GM21576 (cell line): ENCODE measurements at regions not wholly inside any gene's neighbourhood (a gene's known extent, or its start where the extent isn't known, plus 50 kb on each side); places are given as distances from the start of the nearest gene placed in this dataset.

Source experiments
- ATAC-seq: cut with Tn5 transposase; IDR thresholded peaks from one replicate; pipeline ENCODE4 v1.9.1; 2021; ENCODE audit warnings: mild to moderate bottlenecking, moderate library complexity; ENCODE audit not compliant: unreplicated experiment

- no peak for ATAC-seq
Observed at GRCh38 chr9:78595200-78595945, 298.4 kb downstream of the PSAT1 start.

- no peak for ATAC-seq
Observed at GRCh38 chr9:78596346-78596745, 299.4 kb downstream of the PSAT1 start.

GRCh38 chr9:78598120-78598519 lies 301.2 kb downstream of the PSAT1 start:
- ATAC-seq: no peak

GRCh38 chr9:78599926-78600325 lies 303.0 kb downstream of the PSAT1 start:
- ATAC-seq: no peak

GRCh38 chr9:78601957-78602565 lies 305.1 kb downstream of the PSAT1 start:
- ATAC-seq: no peak

- no peak for ATAC-seq
Observed at GRCh38 chr9:78605041-78606000, 308.4 kb downstream of the PSAT1 start.

- ATAC-seq: no peak
Observed at GRCh38 chr9:78606001-78606379, 309.1 kb downstream of the PSAT1 start.

GRCh38 chr9:78607853-78608252 lies 310.9 kb downstream of the PSAT1 start:
- ATAC-seq: no peak

GRCh38 chr9:78609450-78609849 lies 312.5 kb downstream of the PSAT1 start:
- ATAC-seq: no peak

- ATAC-seq: no peak
Observed at GRCh38 chr9:78612091-78612490, 315.2 kb downstream of the PSAT1 start.

GRCh38 chr9:78613006-78613405 lies 316.1 kb downstream of the PSAT1 start:
- ATAC-seq: no peak

- no peak for ATAC-seq
Observed at GRCh38 chr9:78614892-78615291, 318.0 kb downstream of the PSAT1 start.

- ATAC-seq: no peak
Observed at GRCh38 chr9:78615372-78615771, 318.4 kb downstream of the PSAT1 start.

- ATAC-seq: no peak
Observed at GRCh38 chr9:78618735-78619134, 321.8 kb downstream of the PSAT1 start.

- no peak for ATAC-seq
Observed at GRCh38 chr9:78620303-78620702, 323.4 kb downstream of the PSAT1 start.

GRCh38 chr9:78620764-78621163 lies 323.8 kb downstream of the PSAT1 start:
- ATAC-seq: no peak

- ATAC-seq: no peak
Observed at GRCh38 chr9:78622126-78622525, 325.2 kb downstream of the PSAT1 start.

GRCh38 chr9:78626971-78627370 lies 330.0 kb downstream of the PSAT1 start:
- ATAC-seq: no peak

- ATAC-seq: no peak
Observed at GRCh38 chr9:78630966-78631365, 334.0 kb downstream of the PSAT1 start.

GRCh38 chr9:78640728-78641127 lies 343.8 kb downstream of the PSAT1 start:
- no peak for ATAC-seq

GRCh38 chr9:78644359-78644758 lies 347.4 kb downstream of the PSAT1 start:
- no peak for ATAC-seq

- ATAC-seq: no peak
Observed at GRCh38 chr9:78654324-78654723, 357.4 kb downstream of the PSAT1 start.
